Stimulated activated memory B cell treated with anti-CD40 and anti-IgM and Interleukin-4, amounts not matched to agents 10 μg/mL and 1 μg/mL and 100 μg/mL, for 72 hours (primary cell): ENCODE measurements at regions not wholly inside any gene's neighbourhood (a gene's known extent, or its start where the extent isn't known, plus 50 kb on each side); places are given as distances from the start of the nearest gene placed in this dataset.

ENCODE experiments used
- ATAC-seq: fragments of 150-1000 bp; cut with Tn5 transposase; 2 replicates; pipeline ENCODE4 v1.10.0; 2021
- H3K27ac Mint-ChIP-seq: one replicate; pipeline ENCODE4 v1.8.0; 2022; ENCODE audit warnings: mild to moderate bottlenecking, mixed read lengths
- H3K27me3 Mint-ChIP-seq: one replicate; pipeline ENCODE4 v1.8.0; 2022; ENCODE audit warnings: mixed read lengths
- H3K36me3 Mint-ChIP-seq: one replicate; pipeline ENCODE4 v1.8.0; 2022; ENCODE audit warnings: mixed read lengths
- H3K4me1 Mint-ChIP-seq: one replicate; pipeline ENCODE4 v1.8.0; 2022; ENCODE audit warnings: mixed read lengths
- H3K4me3 Mint-ChIP-seq: one replicate; pipeline ENCODE4 v1.8.0; 2022; ENCODE audit warnings: mild to moderate bottlenecking, moderate library complexity, mixed read lengths
- H3K9me3 Mint-ChIP-seq: one replicate; pipeline ENCODE4 v1.8.0; 2022; ENCODE audit warnings: mixed read lengths

- Mint-ChIP-seq H3K4me1 (no peaks in the 10 kb centered on the region), H3K27me3 (peaks cover 26% of the 10 kb centered on the region), H3K36me3 (no peaks in the 10 kb centered on the region), H3K27ac (no peak overlapping the region), H3K9me3 (no peaks in the 10 kb centered on the region), H3K4me3 (no peak overlapping the region)
- ATAC-seq, result no peak
Measured at GRCh38 chr15:79195802-79196201, 86.7 kb upstream of the ANKRD34C start.

GRCh38 chr15:79195239-79195638 lies 87.3 kb upstream of the ANKRD34C start:
- no peak overlapping the region for H3K4me3 Mint-ChIP-seq
- H3K9me3 Mint-ChIP-seq, result no peaks in the 10 kb centered on the region
- ATAC-seq, result no peak
- peaks cover 26% of the 10 kb centered on the region for H3K27me3 Mint-ChIP-seq
- H3K36me3 Mint-ChIP-seq, result no peaks in the 10 kb centered on the region
- no peaks in the 10 kb centered on the region for H3K4me1 Mint-ChIP-seq
- no peak overlapping the region for H3K27ac Mint-ChIP-seq

GRCh38 chr15:79194386-79194785 lies 88.1 kb upstream of the ANKRD34C start:
- no peak for ATAC-seq
- no peak overlapping the region for H3K27ac Mint-ChIP-seq
- H3K36me3 Mint-ChIP-seq, result no peaks in the 10 kb centered on the region
- no peak overlapping the region for H3K4me3 Mint-ChIP-seq
- H3K4me1 Mint-ChIP-seq, result no peaks in the 10 kb centered on the region
- H3K27me3 Mint-ChIP-seq, result peaks cover 26% of the 10 kb centered on the region
- no peaks in the 10 kb centered on the region for H3K9me3 Mint-ChIP-seq

- H3K36me3 Mint-ChIP-seq, result no peaks in the 10 kb centered on the region
- H3K27me3 Mint-ChIP-seq, result peaks cover 26% of the 10 kb centered on the region
- H3K4me1 Mint-ChIP-seq, result no peaks in the 10 kb centered on the region
- no peaks in the 10 kb centered on the region for H3K9me3 Mint-ChIP-seq
- H3K4me3 Mint-ChIP-seq, result no peak overlapping the region
- H3K27ac Mint-ChIP-seq, result no peak overlapping the region
- no peak for ATAC-seq
Measured at GRCh38 chr15:79193549-79193948, 89.0 kb upstream of the ANKRD34C start.

- H3K27ac Mint-ChIP-seq, result no peak overlapping the region
- H3K9me3 Mint-ChIP-seq, result no peaks in the 10 kb centered on the region
- no peaks in the 10 kb centered on the region for H3K4me1 Mint-ChIP-seq
- no peak overlapping the region for H3K4me3 Mint-ChIP-seq
- no peaks in the 10 kb centered on the region for H3K36me3 Mint-ChIP-seq
- no peak for ATAC-seq
- peaks cover 26% of the 10 kb centered on the region for H3K27me3 Mint-ChIP-seq
Measured at GRCh38 chr15:79193103-79193502, 89.4 kb upstream of the ANKRD34C start.

GRCh38 chr15:79192462-79193036 lies 90.0 kb upstream of the ANKRD34C start:
- ATAC-seq, result no peak
- H3K36me3 Mint-ChIP-seq, result no peaks in the 10 kb centered on the region
- H3K27ac Mint-ChIP-seq, result no peak overlapping the region
- H3K9me3 Mint-ChIP-seq, result no peaks in the 10 kb centered on the region
- H3K4me3 Mint-ChIP-seq, result no peak overlapping the region
- H3K27me3 Mint-ChIP-seq, result peaks cover 26% of the 10 kb centered on the region
- no peaks in the 10 kb centered on the region for H3K4me1 Mint-ChIP-seq

GRCh38 chr15:79190093-79190492 lies 92.4 kb upstream of the ANKRD34C start:
- H3K4me3 Mint-ChIP-seq, result no peak overlapping the region
- H3K27ac Mint-ChIP-seq, result no peak overlapping the region
- no peaks in the 10 kb centered on the region for H3K4me1 Mint-ChIP-seq
- H3K36me3 Mint-ChIP-seq, result no peaks in the 10 kb centered on the region
- ATAC-seq, result no peak
- H3K9me3 Mint-ChIP-seq, result no peaks in the 10 kb centered on the region
- H3K27me3 Mint-ChIP-seq, result peaks cover 5% of the 10 kb centered on the region

GRCh38 chr15:79186616-79187015 lies 95.9 kb upstream of the ANKRD34C start:
- peaks cover 13% of the 10 kb centered on the region for H3K4me1 Mint-ChIP-seq
- no peak for ATAC-seq
- H3K36me3 Mint-ChIP-seq, result no peaks in the 10 kb centered on the region
- no peaks in the 10 kb centered on the region for H3K9me3 Mint-ChIP-seq
- no peak overlapping the region for H3K4me3 Mint-ChIP-seq
- no peak overlapping the region for H3K27ac Mint-ChIP-seq
- peaks cover 18% of the 10 kb centered on the region for H3K27me3 Mint-ChIP-seq

- no peaks in the 10 kb centered on the region for H3K9me3 Mint-ChIP-seq
- peaks cover 13% of the 10 kb centered on the region for H3K4me1 Mint-ChIP-seq
- peaks cover 18% of the 10 kb centered on the region for H3K27me3 Mint-ChIP-seq
- no peaks in the 10 kb centered on the region for H3K36me3 Mint-ChIP-seq
- H3K4me3 Mint-ChIP-seq, result no peak overlapping the region
- no peak for ATAC-seq
- no peak overlapping the region for H3K27ac Mint-ChIP-seq
Measured at GRCh38 chr15:79185199-79185598, 94.6 kb upstream of the RASGRF1 start.

- H3K4me3 Mint-ChIP-seq, result no peak overlapping the region
- H3K27me3 Mint-ChIP-seq, result peaks cover 18% of the 10 kb centered on the region
- no peaks in the 10 kb centered on the region for H3K36me3 Mint-ChIP-seq
- H3K4me1 Mint-ChIP-seq, result peaks cover 13% of the 10 kb centered on the region
- H3K9me3 Mint-ChIP-seq, result no peaks in the 10 kb centered on the region
- peak; percentile 59 for ATAC-seq
- no peak overlapping the region for H3K27ac Mint-ChIP-seq
Measured at GRCh38 chr15:79184465-79184892, 93.9 kb upstream of the RASGRF1 start.

GRCh38 chr15:79180318-79180717 lies 89.7 kb upstream of the RASGRF1 start:
- H3K9me3 Mint-ChIP-seq, result no peaks in the 10 kb centered on the region
- H3K27me3 Mint-ChIP-seq, result peaks cover 21% of the 10 kb centered on the region
- H3K4me3 Mint-ChIP-seq, result no peak overlapping the region
- no peaks in the 10 kb centered on the region for H3K36me3 Mint-ChIP-seq
- no peak for ATAC-seq
- H3K4me1 Mint-ChIP-seq, result peaks cover 13% of the 10 kb centered on the region
- H3K27ac Mint-ChIP-seq, result no peak overlapping the region

- H3K4me3 Mint-ChIP-seq, result no peak overlapping the region
- H3K27me3 Mint-ChIP-seq, result peaks cover 28% of the 10 kb centered on the region
- peaks cover 11% of the 10 kb centered on the region for H3K4me1 Mint-ChIP-seq
- no peaks in the 10 kb centered on the region for H3K9me3 Mint-ChIP-seq
- no peak for ATAC-seq
- H3K36me3 Mint-ChIP-seq, result no peaks in the 10 kb centered on the region
- H3K27ac Mint-ChIP-seq, result no peak overlapping the region
Measured at GRCh38 chr15:79179597-79179996, 89.0 kb upstream of the RASGRF1 start.

GRCh38 chr15:79179108-79179561 lies 88.6 kb upstream of the RASGRF1 start:
- no peak overlapping the region for H3K27ac Mint-ChIP-seq
- no peaks in the 10 kb centered on the region for H3K9me3 Mint-ChIP-seq
- H3K4me3 Mint-ChIP-seq, result no peak overlapping the region
- H3K4me1 Mint-ChIP-seq, result peaks cover 6% of the 10 kb centered on the region
- peaks cover 30% of the 10 kb centered on the region for H3K27me3 Mint-ChIP-seq
- no peaks in the 10 kb centered on the region for H3K36me3 Mint-ChIP-seq
- ATAC-seq, result no peak

- peaks cover 6% of the 10 kb centered on the region for H3K4me1 Mint-ChIP-seq
- no peaks in the 10 kb centered on the region for H3K9me3 Mint-ChIP-seq
- H3K27me3 Mint-ChIP-seq, result peaks cover 29% of the 10 kb centered on the region
- no peak overlapping the region for H3K27ac Mint-ChIP-seq
- ATAC-seq, result no peak
- no peaks in the 10 kb centered on the region for H3K36me3 Mint-ChIP-seq
- H3K4me3 Mint-ChIP-seq, result no peak overlapping the region
Measured at GRCh38 chr15:79178594-79178993, 88.0 kb upstream of the RASGRF1 start.

GRCh38 chr15:79176151-79176550 lies 85.6 kb upstream of the RASGRF1 start:
- no peaks in the 10 kb centered on the region for H3K9me3 Mint-ChIP-seq
- H3K27ac Mint-ChIP-seq, result no peak overlapping the region
- H3K4me3 Mint-ChIP-seq, result no peak overlapping the region

GRCh38 chr15:79172801-79173460 lies 82.4 kb upstream of the RASGRF1 start:
- Mint-ChIP-seq H3K9me3 (no peaks in the 10 kb centered on the region), H3K4me3 (no peak overlapping the region), H3K4me1 (no peaks in the 10 kb centered on the region), H3K36me3 (no peaks in the 10 kb centered on the region), H3K27me3 (peaks cover 37% of the 10 kb centered on the region), H3K27ac (no peak overlapping the region)
- no peak for ATAC-seq

More at GRCh38 chr15:79176151-79176550, 85.6 kb upstream of the RASGRF1 start:
- ATAC-seq, result no peak
- no peaks in the 10 kb centered on the region for H3K36me3 Mint-ChIP-seq
- H3K27me3 Mint-ChIP-seq, result peaks cover 35% of the 10 kb centered on the region
- no peaks in the 10 kb centered on the region for H3K4me1 Mint-ChIP-seq
